ENCODE measurements at regions not wholly inside any gene's neighbourhood (a gene's known extent, or its start where the extent isn't known, plus 50 kb on each side); places are given as distances from the start of the nearest gene placed in this dataset.
"Not testable (repeated sequence)": the region's sequence is repeated elsewhere in the genome, so short reads cannot be mapped to it uniquely, and the experiment has no call there.

GRCh38 chr14:89509891-89510290, 92.9 kb upstream of the FOXN3 start:
- no peak for ATAC-seq
- WGBS, 2 donors: 91 to 98% methylated on average over 3 of the region's 3 CpGs
- peaks cover 0 to 29% (median 0%) of the 10 kb centered on the region in 9 donors for H3K4me1 ChIP-seq
- H3K27ac ChIP-seq: peak overlapping the region in 1 of 10 donors; percentile 73
- H3K36me3 ChIP-seq: no peaks in the 10 kb centered on the region
- intact Hi-C loops (cut with DNase I): no loop called here
- H3K9me3 ChIP-seq: no peaks in the 10 kb centered on the region
- no peak overlapping the region for H3K4me3 ChIP-seq
- no peaks in the 10 kb centered on the region for H3K27me3 ChIP-seq
- DNase-seq: no peak
- TF ChIP-seq CTCF (IDR thresholded peaks at IDR 0.05): no peak

GRCh38 chr14:89508863-89509262, 91.8 kb upstream of the FOXN3 start:
- no peak for ATAC-seq

GRCh38 chr14:89507926-89508460, 91.0 kb upstream of the FOXN3 start:
- Histone ChIP-seq H3K9me3 (no peaks in the 10 kb centered on the region), H3K27ac (no peak overlapping the region), H3K27me3 (no peaks in the 10 kb centered on the region), H3K4me1 (peaks cover 2 to 48% (median 19%) of the 10 kb centered on the region in 9 donors), H3K4me3 (no peak overlapping the region), H3K36me3 (no peaks in the 10 kb centered on the region)
- ATAC-seq: no peak
- TF ChIP-seq CTCF (IDR thresholded peaks at IDR 0.05): no peak
- 88% methylated on average over 7 of the region's 7 CpGs for WGBS, 2 donors
- intact Hi-C loops (cut with DNase I): no loop called here
- no peak for DNase-seq

More at GRCh38 chr14:89508863-89509262, 91.8 kb upstream of the FOXN3 start:
- WGBS, 2 donors: 76 to 84% methylated on average over 3 of the region's 3 CpGs
- Histone ChIP-seq H3K36me3 (no peaks in the 10 kb centered on the region), H3K9me3 (no peaks in the 10 kb centered on the region), H3K4me3 (no peak overlapping the region), H3K27ac (no peak overlapping the region), H3K27me3 (no peaks in the 10 kb centered on the region), H3K4me1 (peaks cover 0 to 39% (median 10%) of the 10 kb centered on the region in 9 donors)
- no peak for TF ChIP-seq CTCF (IDR thresholded peaks at IDR 0.05)
- intact Hi-C loops (cut with DNase I): no loop called here
- DNase-seq: no peak

GRCh38 chr14:89507521-89507920, 90.5 kb upstream of the FOXN3 start:
- no peak for TF ChIP-seq CTCF (IDR thresholded peaks at IDR 0.05)
- DNase-seq (no peak), ATAC-seq (no peak)
- Histone ChIP-seq H3K36me3 (no peaks in the 10 kb centered on the region), H3K27me3 (no peaks in the 10 kb centered on the region), H3K9me3 (no peaks in the 10 kb centered on the region), H3K27ac (no peak overlapping the region), H3K4me1 (peaks cover 3 to 50% (median 23%) of the 10 kb centered on the region in 9 donors), H3K4me3 (no peak overlapping the region)
- intact Hi-C loops (cut with DNase I): no loop called here
- 76 to 85% methylated on average over 1 of the region's 1 CpG for WGBS, 2 donors

GRCh38 chr14:89506891-89507452, 89.9 kb upstream of the FOXN3 start:
- WGBS, 2 donors: 94 to 95% methylated on average over 7 of the region's 8 CpGs

More at GRCh38 chr14:89506891-89507452, 89.9 kb upstream of the FOXN3 start:
- peaks cover 3 to 50% (median 27%) of the 10 kb centered on the region in 9 donors for H3K4me1 ChIP-seq
- H3K27ac ChIP-seq; H3K36me3 ChIP-seq; H3K9me3 ChIP-seq; ATAC-seq; DNase-seq; intact Hi-C loops (cut with DNase I); H3K4me3 ChIP-seq; H3K27me3 ChIP-seq: not testable (repeated sequence)
